HT1080 (cell line): ENCODE measurements at regions not wholly inside any gene's neighbourhood (a gene's known extent, or its start where the extent isn't known, plus 50 kb on each side); places are given as distances from the start of the nearest gene placed in this dataset.
"Not testable (repeated sequence)": the region's sequence is repeated elsewhere in the genome, so short reads cannot be mapped to it uniquely, and the experiment has no call there.

Experiments used
- DNase-seq: peaks from one replicate; pipeline ENCODE4 v3.0.0-alpha.2; 2015; ENCODE audit warnings: low read depth

- peak; percentile 11 for DNase-seq
Observed at GRCh38 chr10:84632866-84633265, 304.5 kb downstream of the CCSER2 start.

- no peak for DNase-seq
Observed at GRCh38 chr10:84634636-84635035, 306.2 kb downstream of the CCSER2 start.

- DNase-seq, result not testable (repeated sequence)
Observed at GRCh38 chr10:84650628-84651027, 322.2 kb downstream of the CCSER2 start.

- DNase-seq, result peak; percentile 40
Observed at GRCh38 chr10:84654671-84655070, 326.3 kb downstream of the CCSER2 start.

GRCh38 chr10:84659027-84659426 lies 330.6 kb downstream of the CCSER2 start:
- DNase-seq, result no peak

GRCh38 chr10:84659497-84660439 lies 331.4 kb downstream of the CCSER2 start:
- DNase-seq, result no peak

- no peak for DNase-seq
Observed at GRCh38 chr10:84660450-84661159, 332.2 kb downstream of the CCSER2 start.

- no peak for DNase-seq
Observed at GRCh38 chr10:84665211-84665610, 336.8 kb downstream of the CCSER2 start.

- DNase-seq, result peak; percentile 33
Observed at GRCh38 chr10:84665883-84666463, 337.6 kb downstream of the CCSER2 start.

GRCh38 chr10:84668186-84668763 lies 339.9 kb downstream of the CCSER2 start:
- no peak for DNase-seq

- no peak for DNase-seq
Observed at GRCh38 chr10:84675060-84675459, 346.7 kb downstream of the CCSER2 start.

- no peak for DNase-seq
Observed at GRCh38 chr10:84676536-84676935, 348.1 kb downstream of the CCSER2 start.

GRCh38 chr10:84681781-84682180 lies 353.4 kb downstream of the CCSER2 start:
- no peak for DNase-seq

GRCh38 chr10:84683550-84683949 lies 355.2 kb downstream of the CCSER2 start:
- no peak for DNase-seq

- no peak for DNase-seq
Observed at GRCh38 chr10:84683980-84684740, 355.8 kb downstream of the CCSER2 start.

GRCh38 chr10:84685047-84685660 lies 356.8 kb downstream of the CCSER2 start:
- DNase-seq, result peak; percentile 37

GRCh38 chr10:84693006-84693405 lies 364.6 kb downstream of the CCSER2 start:
- no peak for DNase-seq

- DNase-seq, result no peak
Observed at GRCh38 chr10:84695902-84696301, 367.5 kb downstream of the CCSER2 start.

GRCh38 chr10:84696610-84697009 lies 368.2 kb downstream of the CCSER2 start:
- no peak for DNase-seq

- DNase-seq, result no peak
Observed at GRCh38 chr10:84698989-84699388, 370.6 kb downstream of the CCSER2 start.
